ENCODE measurements at regions not wholly inside any gene's neighbourhood (a gene's known extent, or its start where the extent isn't known, plus 50 kb on each side); places are given as distances from the start of the nearest gene placed in this dataset.
"Not testable (repeated sequence)": the region's sequence is repeated elsewhere in the genome, so short reads cannot be mapped to it uniquely, and the experiment has no call there.

- Mint-ChIP-seq H3K27me3 (ENCODE audit: low read depth) (no peaks in the 10 kb centered on the region), H3K36me3 (ENCODE audit: insufficient read depth) (no peaks in the 10 kb centered on the region), H3K4me1 (ENCODE audit: low read depth) (no peaks in the 10 kb centered on the region), H3K9me3 (peaks cover 18% of the 10 kb centered on the region), H3K4me3 (no peak overlapping the region)
- no peak for DNase-seq
- no peak for ATAC-seq
These were observed 56.3 kb upstream of the NCKAP5 start for GRCh38 chr2:133624551-133624950.

- no peaks in the 10 kb centered on the region for H3K36me3 Mint-ChIP-seq (ENCODE audit: insufficient read depth)
- no peak for ATAC-seq
- H3K9me3 Mint-ChIP-seq: peaks cover 15% of the 10 kb centered on the region
- H3K4me3 Mint-ChIP-seq: no peak overlapping the region
- no peaks in the 10 kb centered on the region for H3K27me3 Mint-ChIP-seq (ENCODE audit: low read depth)
- no peaks in the 10 kb centered on the region for H3K4me1 Mint-ChIP-seq (ENCODE audit: low read depth)
- DNase-seq: no peak
These were observed 59.5 kb upstream of the NCKAP5 start for GRCh38 chr2:133627741-133628140.

GRCh38 chr2:133633309-133633708, 65.0 kb upstream of the NCKAP5 start:
- Mint-ChIP-seq H3K4me1 (ENCODE audit: low read depth) (no peaks in the 10 kb centered on the region), H3K4me3 (no peak overlapping the region), H3K36me3 (ENCODE audit: insufficient read depth) (no peaks in the 10 kb centered on the region), H3K27me3 (ENCODE audit: low read depth) (no peaks in the 10 kb centered on the region), H3K9me3 (peaks cover under 1% of the 10 kb centered on the region)
- ATAC-seq (no peak), DNase-seq (no peak)

- Mint-ChIP-seq H3K4me1 (ENCODE audit: low read depth) (no peaks in the 10 kb centered on the region), H3K4me3 (no peak overlapping the region), H3K36me3 (ENCODE audit: insufficient read depth) (no peaks in the 10 kb centered on the region), H3K9me3 (no peaks in the 10 kb centered on the region), H3K27me3 (ENCODE audit: low read depth) (no peaks in the 10 kb centered on the region)
- no peak for ATAC-seq
- DNase-seq: no peak
These were observed 65.7 kb upstream of the NCKAP5 start for GRCh38 chr2:133633881-133634409.

GRCh38 chr2:133635131-133635530, 66.9 kb upstream of the NCKAP5 start:
- ATAC-seq: no peak
- H3K4me1 Mint-ChIP-seq (ENCODE audit: low read depth): no peaks in the 10 kb centered on the region

GRCh38 chr2:133636287-133636686, 68.0 kb upstream of the NCKAP5 start:
- Mint-ChIP-seq H3K27me3 (ENCODE audit: low read depth) (no peaks in the 10 kb centered on the region), H3K9me3 (no peaks in the 10 kb centered on the region), H3K36me3 (ENCODE audit: insufficient read depth) (no peaks in the 10 kb centered on the region), H3K4me3 (no peak overlapping the region), H3K4me1 (ENCODE audit: low read depth) (no peaks in the 10 kb centered on the region)
- no peak for ATAC-seq
- DNase-seq: no peak

More at GRCh38 chr2:133635131-133635530, 66.9 kb upstream of the NCKAP5 start:
- H3K4me3 Mint-ChIP-seq: no peak overlapping the region
- no peaks in the 10 kb centered on the region for H3K36me3 Mint-ChIP-seq (ENCODE audit: insufficient read depth)
- H3K27me3 Mint-ChIP-seq (ENCODE audit: low read depth): no peaks in the 10 kb centered on the region
- DNase-seq: no peak
- H3K9me3 Mint-ChIP-seq: no peaks in the 10 kb centered on the region

- no peaks in the 10 kb centered on the region for H3K27me3 Mint-ChIP-seq (ENCODE audit: low read depth)
- no peak for DNase-seq
- no peaks in the 10 kb centered on the region for H3K36me3 Mint-ChIP-seq (ENCODE audit: insufficient read depth)
- H3K4me3 Mint-ChIP-seq: no peak overlapping the region
- ATAC-seq: no peak
- H3K4me1 Mint-ChIP-seq (ENCODE audit: low read depth): no peaks in the 10 kb centered on the region
- no peaks in the 10 kb centered on the region for H3K9me3 Mint-ChIP-seq
These were observed 71.8 kb upstream of the NCKAP5 start for GRCh38 chr2:133640103-133640502.

GRCh38 chr2:133641497-133641896, 73.2 kb upstream of the NCKAP5 start:
- H3K36me3 Mint-ChIP-seq (ENCODE audit: insufficient read depth): no peaks in the 10 kb centered on the region
- H3K4me1 Mint-ChIP-seq (ENCODE audit: low read depth): no peaks in the 10 kb centered on the region
- no peaks in the 10 kb centered on the region for H3K27me3 Mint-ChIP-seq (ENCODE audit: low read depth)
- H3K4me3 Mint-ChIP-seq: no peak overlapping the region
- no peak for DNase-seq
- ATAC-seq: peak in 1 of 2 donors; percentile 14
- H3K9me3 Mint-ChIP-seq: no peaks in the 10 kb centered on the region

- Mint-ChIP-seq H3K4me3 (no peak overlapping the region), H3K4me1 (ENCODE audit: low read depth) (no peaks in the 10 kb centered on the region), H3K9me3 (no peaks in the 10 kb centered on the region), H3K36me3 (ENCODE audit: insufficient read depth) (no peaks in the 10 kb centered on the region), H3K27me3 (ENCODE audit: low read depth) (no peaks in the 10 kb centered on the region)
- DNase-seq (no peak), ATAC-seq (no peak)
These were observed 73.9 kb upstream of the NCKAP5 start for GRCh38 chr2:133641942-133642725.

GRCh38 chr2:133642791-133643191, 74.5 kb upstream of the NCKAP5 start:
- H3K4me1 Mint-ChIP-seq (ENCODE audit: low read depth): no peaks in the 10 kb centered on the region
- H3K4me3 Mint-ChIP-seq: no peak overlapping the region
- DNase-seq: no peak
- no peak for ATAC-seq
- no peaks in the 10 kb centered on the region for H3K27me3 Mint-ChIP-seq (ENCODE audit: low read depth)
- H3K9me3 Mint-ChIP-seq: no peaks in the 10 kb centered on the region
- H3K36me3 Mint-ChIP-seq (ENCODE audit: insufficient read depth): no peaks in the 10 kb centered on the region

GRCh38 chr2:133643863-133644262, 75.6 kb upstream of the NCKAP5 start:
- Mint-ChIP-seq H3K9me3 (no peaks in the 10 kb centered on the region), H3K27me3 (ENCODE audit: low read depth) (no peaks in the 10 kb centered on the region), H3K4me1 (ENCODE audit: low read depth) (no peaks in the 10 kb centered on the region), H3K36me3 (ENCODE audit: insufficient read depth) (no peaks in the 10 kb centered on the region), H3K4me3 (no peak overlapping the region)
- ATAC-seq (no peak), DNase-seq (no peak)

GRCh38 chr2:133644846-133645245, 76.6 kb upstream of the NCKAP5 start:
- Mint-ChIP-seq H3K4me3 (no peak overlapping the region), H3K27me3 (ENCODE audit: low read depth) (no peaks in the 10 kb centered on the region), H3K4me1 (ENCODE audit: low read depth) (no peaks in the 10 kb centered on the region), H3K36me3 (ENCODE audit: insufficient read depth) (no peaks in the 10 kb centered on the region), H3K9me3 (no peaks in the 10 kb centered on the region)
- no peak for ATAC-seq
- DNase-seq: no peak

- not testable (repeated sequence) for ATAC-seq; H3K4me3 Mint-ChIP-seq; H3K4me1 Mint-ChIP-seq (ENCODE audit: low read depth); H3K36me3 Mint-ChIP-seq (ENCODE audit: insufficient read depth); DNase-seq; H3K27me3 Mint-ChIP-seq (ENCODE audit: low read depth); H3K9me3 Mint-ChIP-seq
These were observed 79.1 kb upstream of the NCKAP5 start for GRCh38 chr2:133647386-133647785.

- Mint-ChIP-seq H3K27me3 (ENCODE audit: low read depth) (no peaks in the 10 kb centered on the region), H3K4me3 (no peak overlapping the region), H3K9me3 (no peaks in the 10 kb centered on the region), H3K4me1 (ENCODE audit: low read depth) (no peaks in the 10 kb centered on the region), H3K36me3 (ENCODE audit: insufficient read depth) (no peaks in the 10 kb centered on the region)
- DNase-seq (no peak), ATAC-seq (no peak)
These were observed 83.6 kb upstream of the NCKAP5 start for GRCh38 chr2:133651861-133652260.

GRCh38 chr2:133652398-133652797, 84.1 kb upstream of the NCKAP5 start:
- Mint-ChIP-seq H3K36me3 (ENCODE audit: insufficient read depth) (no peaks in the 10 kb centered on the region), H3K4me3 (no peak overlapping the region), H3K27me3 (ENCODE audit: low read depth) (no peaks in the 10 kb centered on the region), H3K4me1 (ENCODE audit: low read depth) (no peaks in the 10 kb centered on the region), H3K9me3 (no peaks in the 10 kb centered on the region)
- DNase-seq (no peak), ATAC-seq (no peak)

All from activated T-cell treated with anti-CD3 and anti-CD28 coated beads, Interleukin-2, amount 50 U/mL, for 4 hours (primary cell).